ENCODE measurements at regions not wholly inside any gene's neighbourhood (a gene's known extent, or its start where the extent isn't known, plus 50 kb on each side); places are given as distances from the start of the nearest gene placed in this dataset.

GRCh38 chr6:144474904-144475303 lies 189.8 kb downstream of the UTRN start:
- Histone ChIP-seq H3K4me1 (no peaks in the 10 kb centered on the region), H3K36me3 (ENCODE audit: low read depth, missing control alignments) (no peaks in the 10 kb centered on the region), H3K27ac (no peak overlapping the region), H3K4me3 (no peak overlapping the region), H3K27me3 (no peaks in the 10 kb centered on the region), H3K9me3 (no peaks in the 10 kb centered on the region)
- TF ChIP-seq CTCF (IDR thresholded peaks at IDR 0.05): no peak
- no peak for TF ChIP-seq POLR2A (IDR thresholded peaks at IDR 0.05)
- DNase-seq: no peak
- intact Hi-C loops (cut with DNase I; ENCODE audit: low total_unique reads): loop anchor here (5.0 kb wide), 1 partner anchor 258 kb away; no protein-coding TSS in a partner anchor

GRCh38 chr6:144475411-144475810 lies 190.3 kb downstream of the UTRN start:
- no peaks in the 10 kb centered on the region for H3K36me3 ChIP-seq (ENCODE audit: low read depth, missing control alignments)
- intact Hi-C loops (cut with DNase I; ENCODE audit: low total_unique reads): loop anchor here (5.0 kb wide), 1 partner anchor 258 kb away; no protein-coding TSS in a partner anchor

GRCh38 chr6:144476286-144476685 lies 191.2 kb downstream of the UTRN start:
- H3K4me3 ChIP-seq: no peak overlapping the region
- H3K4me1 ChIP-seq: peaks cover 9% of the 10 kb centered on the region
- H3K27ac ChIP-seq: no peak overlapping the region
- no peaks in the 10 kb centered on the region for H3K9me3 ChIP-seq
- H3K36me3 ChIP-seq (ENCODE audit: low read depth, missing control alignments): no peaks in the 10 kb centered on the region
- TF ChIP-seq POLR2A (IDR thresholded peaks at IDR 0.05): no peak
- no peak for TF ChIP-seq CTCF (IDR thresholded peaks at IDR 0.05)
- no peak for DNase-seq
- 93 to 99% methylated on average over 3 of the region's 3 CpGs for WGBS, 2 donors
- no peaks in the 10 kb centered on the region for H3K27me3 ChIP-seq
- intact Hi-C loops (cut with DNase I; ENCODE audit: low total_unique reads): loop anchor here (5.0 kb wide), 1 partner anchor 259 kb away; no protein-coding TSS in a partner anchor

More at GRCh38 chr6:144475411-144475810, 190.3 kb downstream of the UTRN start:
- TF ChIP-seq POLR2A (IDR thresholded peaks at IDR 0.05): no peak
- no peak for TF ChIP-seq CTCF (IDR thresholded peaks at IDR 0.05)
- Histone ChIP-seq H3K9me3 (no peaks in the 10 kb centered on the region), H3K27ac (no peak overlapping the region), H3K4me1 (peaks cover 2% of the 10 kb centered on the region), H3K4me3 (no peak overlapping the region), H3K27me3 (no peaks in the 10 kb centered on the region)
- DNase-seq: no peak

- TF ChIP-seq POLR2A (IDR thresholded peaks at IDR 0.05) (no peak), CTCF (IDR thresholded peaks at IDR 0.05) (no peak)
- H3K4me3 ChIP-seq: no peak overlapping the region
- DNase-seq: no peak
- no peaks in the 10 kb centered on the region for H3K9me3 ChIP-seq
- H3K27me3 ChIP-seq: no peaks in the 10 kb centered on the region
- intact Hi-C loops (cut with DNase I; ENCODE audit: low total_unique reads): loop anchor here (5.0 kb wide), 1 partner anchor 260 kb away; no protein-coding TSS in a partner anchor
- WGBS, 2 donors: 85 to 92% methylated on average over 1 of the region's 1 CpG
- H3K4me1 ChIP-seq: peaks cover 9% of the 10 kb centered on the region
- H3K27ac ChIP-seq: no peak overlapping the region
- no peaks in the 10 kb centered on the region for H3K36me3 ChIP-seq (ENCODE audit: low read depth, missing control alignments)
Observed at GRCh38 chr6:144477396-144477795, 192.3 kb downstream of the UTRN start.

- Histone ChIP-seq H3K27me3 (no peaks in the 10 kb centered on the region), H3K4me3 (no peak overlapping the region), H3K27ac (no peak overlapping the region), H3K9me3 (no peaks in the 10 kb centered on the region), H3K4me1 (peaks cover 9% of the 10 kb centered on the region), H3K36me3 (ENCODE audit: low read depth, missing control alignments) (no peaks in the 10 kb centered on the region)
- DNase-seq: no peak
- TF ChIP-seq CTCF (IDR thresholded peaks at IDR 0.05): no peak
- TF ChIP-seq POLR2A (IDR thresholded peaks at IDR 0.05): no peak
- intact Hi-C loops (cut with DNase I; ENCODE audit: low total_unique reads): loop anchor here (5.0 kb wide), 1 partner anchor 261 kb away; no protein-coding TSS in a partner anchor
Observed at GRCh38 chr6:144477856-144478255, 192.7 kb downstream of the UTRN start.
